Activated T-cell treated with anti-CD3 and anti-CD28 coated beads, Interleukin-2, amount 50 U/mL, for 24 hours (primary cell): ENCODE measurements at regions not wholly inside any gene's neighbourhood (a gene's known extent, or its start where the extent isn't known, plus 50 kb on each side); places are given as distances from the start of the nearest gene placed in this dataset.

Experiments used
- DNase-seq: peaks from one replicate; pipeline ENCODE4 v3.0.0-alpha.2; 2020
- H3K27ac Mint-ChIP-seq: 2 replicates; pipeline ENCODE4 v1.8.0; 2020; ENCODE audit warnings: mild to moderate bottlenecking, mixed read lengths
- H3K27me3 Mint-ChIP-seq: 2 replicates; pipeline ENCODE4 v1.8.0; 2020; ENCODE audit warnings: mixed read lengths
- H3K36me3 Mint-ChIP-seq: 2 replicates; pipeline ENCODE4 v1.8.0; 2020; ENCODE audit warnings: low read depth, mixed read lengths
- H3K4me1 Mint-ChIP-seq: 2 replicates; pipeline ENCODE4 v1.8.0; 2020; ENCODE audit warnings: low read depth, mixed read lengths
- H3K4me3 Mint-ChIP-seq: 2 replicates; pipeline ENCODE4 v1.8.0; 2020; ENCODE audit warnings: mild to moderate bottlenecking, moderate library complexity, mixed read lengths
- H3K9me3 Mint-ChIP-seq: 2 replicates; pipeline ENCODE4 v1.8.0; 2020; ENCODE audit warnings: mixed read lengths

GRCh38 chr21:27306791-27307775 is 340.2 kb upstream of the ADAMTS5 start:
- H3K4me1 Mint-ChIP-seq: no peaks in the 10 kb centered on the region
- H3K27me3 Mint-ChIP-seq: no peaks in the 10 kb centered on the region
- no peaks in the 10 kb centered on the region for H3K36me3 Mint-ChIP-seq
- no peak overlapping the region for H3K4me3 Mint-ChIP-seq
- H3K27ac Mint-ChIP-seq: no peak overlapping the region
- peaks cover 2% of the 10 kb centered on the region for H3K9me3 Mint-ChIP-seq
- no peak for DNase-seq

- peaks cover 2% of the 10 kb centered on the region for H3K9me3 Mint-ChIP-seq
- no peaks in the 10 kb centered on the region for H3K4me1 Mint-ChIP-seq
- H3K27me3 Mint-ChIP-seq: no peaks in the 10 kb centered on the region
- H3K4me3 Mint-ChIP-seq: no peak overlapping the region
- no peaks in the 10 kb centered on the region for H3K36me3 Mint-ChIP-seq
- no peak for DNase-seq
- no peak overlapping the region for H3K27ac Mint-ChIP-seq
Measured at GRCh38 chr21:27306206-27306605, 339.3 kb upstream of the ADAMTS5 start.

- Mint-ChIP-seq H3K27me3 (no peaks in the 10 kb centered on the region), H3K27ac (no peak overlapping the region), H3K4me3 (no peak overlapping the region), H3K9me3 (peaks cover 6% of the 10 kb centered on the region), H3K36me3 (no peaks in the 10 kb centered on the region), H3K4me1 (no peaks in the 10 kb centered on the region)
- DNase-seq: no peak
Measured at GRCh38 chr21:27301220-27301619, 334.3 kb upstream of the ADAMTS5 start.

- no peak overlapping the region for H3K27ac Mint-ChIP-seq
- H3K9me3 Mint-ChIP-seq: peaks cover 9% of the 10 kb centered on the region
- H3K27me3 Mint-ChIP-seq: no peaks in the 10 kb centered on the region
- no peaks in the 10 kb centered on the region for H3K36me3 Mint-ChIP-seq
- H3K4me3 Mint-ChIP-seq: no peak overlapping the region
- no peaks in the 10 kb centered on the region for H3K4me1 Mint-ChIP-seq
- no peak for DNase-seq
Measured at GRCh38 chr21:27300770-27301169, 333.9 kb upstream of the ADAMTS5 start.

- no peak for DNase-seq
- Mint-ChIP-seq H3K36me3 (no peaks in the 10 kb centered on the region), H3K27me3 (no peaks in the 10 kb centered on the region), H3K9me3 (peaks cover 11% of the 10 kb centered on the region), H3K4me3 (no peak overlapping the region), H3K4me1 (no peaks in the 10 kb centered on the region), H3K27ac (no peak overlapping the region)
Measured at GRCh38 chr21:27298465-27298864, 331.6 kb upstream of the ADAMTS5 start.

- Mint-ChIP-seq H3K4me1 (no peaks in the 10 kb centered on the region), H3K36me3 (no peaks in the 10 kb centered on the region), H3K27ac (no peak overlapping the region), H3K27me3 (no peaks in the 10 kb centered on the region), H3K9me3 (peaks cover 14% of the 10 kb centered on the region), H3K4me3 (no peak overlapping the region)
- DNase-seq: no peak
Measured at GRCh38 chr21:27293239-27293638, 326.4 kb upstream of the ADAMTS5 start.

GRCh38 chr21:27292783-27293182 is 325.9 kb upstream of the ADAMTS5 start:
- no peaks in the 10 kb centered on the region for H3K36me3 Mint-ChIP-seq
- DNase-seq: no peak

GRCh38 chr21:27292229-27292628 is 325.3 kb upstream of the ADAMTS5 start:
- H3K36me3 Mint-ChIP-seq: no peaks in the 10 kb centered on the region
- H3K4me3 Mint-ChIP-seq: no peak overlapping the region
- H3K4me1 Mint-ChIP-seq: no peaks in the 10 kb centered on the region
- DNase-seq: no peak
- no peak overlapping the region for H3K27ac Mint-ChIP-seq
- H3K9me3 Mint-ChIP-seq: peaks cover 18% of the 10 kb centered on the region
- H3K27me3 Mint-ChIP-seq: no peaks in the 10 kb centered on the region

More at GRCh38 chr21:27292783-27293182, 325.9 kb upstream of the ADAMTS5 start:
- Mint-ChIP-seq H3K27me3 (no peaks in the 10 kb centered on the region), H3K4me3 (no peak overlapping the region), H3K4me1 (no peaks in the 10 kb centered on the region), H3K9me3 (peaks cover 17% of the 10 kb centered on the region), H3K27ac (no peak overlapping the region)

- Mint-ChIP-seq H3K27me3 (no peaks in the 10 kb centered on the region), H3K27ac (no peak overlapping the region), H3K4me3 (no peak overlapping the region), H3K4me1 (no peaks in the 10 kb centered on the region), H3K36me3 (no peaks in the 10 kb centered on the region), H3K9me3 (peaks cover 17% of the 10 kb centered on the region)
- DNase-seq: no peak
Measured at GRCh38 chr21:27291006-27291405, 324.1 kb upstream of the ADAMTS5 start.

GRCh38 chr21:27290028-27290427 is 323.1 kb upstream of the ADAMTS5 start:
- Mint-ChIP-seq H3K27ac (no peak overlapping the region), H3K4me1 (no peaks in the 10 kb centered on the region), H3K9me3 (peaks cover 13% of the 10 kb centered on the region), H3K27me3 (no peaks in the 10 kb centered on the region), H3K4me3 (no peak overlapping the region), H3K36me3 (no peaks in the 10 kb centered on the region)
- no peak for DNase-seq

GRCh38 chr21:27286760-27287159 is 319.9 kb upstream of the ADAMTS5 start:
- Mint-ChIP-seq H3K4me3 (no peak overlapping the region), H3K36me3 (no peaks in the 10 kb centered on the region), H3K27ac (no peak overlapping the region), H3K9me3 (peaks cover 13% of the 10 kb centered on the region), H3K4me1 (no peaks in the 10 kb centered on the region), H3K27me3 (no peaks in the 10 kb centered on the region)
- no peak for DNase-seq

GRCh38 chr21:27277110-27277509 is 310.2 kb upstream of the ADAMTS5 start:
- Mint-ChIP-seq H3K36me3 (no peaks in the 10 kb centered on the region), H3K27ac (no peak overlapping the region), H3K9me3 (peaks cover 2% of the 10 kb centered on the region), H3K27me3 (no peaks in the 10 kb centered on the region), H3K4me3 (no peak overlapping the region), H3K4me1 (no peaks in the 10 kb centered on the region)
- DNase-seq: no peak

- DNase-seq: no peak
- Mint-ChIP-seq H3K36me3 (no peaks in the 10 kb centered on the region), H3K27me3 (no peaks in the 10 kb centered on the region), H3K4me1 (no peaks in the 10 kb centered on the region), H3K4me3 (no peak overlapping the region), H3K27ac (no peak overlapping the region), H3K9me3 (no peaks in the 10 kb centered on the region)
Measured at GRCh38 chr21:27275294-27275927, 308.5 kb upstream of the ADAMTS5 start.

- Mint-ChIP-seq H3K27ac (no peak overlapping the region), H3K27me3 (no peaks in the 10 kb centered on the region), H3K36me3 (no peaks in the 10 kb centered on the region), H3K4me3 (no peak overlapping the region), H3K9me3 (no peaks in the 10 kb centered on the region), H3K4me1 (no peaks in the 10 kb centered on the region)
- no peak for DNase-seq
Measured at GRCh38 chr21:27269644-27270043, 302.8 kb upstream of the ADAMTS5 start.

- Mint-ChIP-seq H3K27me3 (no peaks in the 10 kb centered on the region), H3K27ac (no peak overlapping the region), H3K4me3 (no peak overlapping the region), H3K9me3 (peaks cover 2% of the 10 kb centered on the region), H3K4me1 (no peaks in the 10 kb centered on the region), H3K36me3 (no peaks in the 10 kb centered on the region)
- no peak for DNase-seq
Measured at GRCh38 chr21:27268290-27268689, 301.4 kb upstream of the ADAMTS5 start.
